GM12878 (cell line): ENCODE measurements at regions not wholly inside any gene's neighbourhood (a gene's known extent, or its start where the extent isn't known, plus 50 kb on each side); places are given as distances from the start of the nearest gene placed in this dataset.

ENCODE experiments used
- ATAC-seq: fragments of 200-7000 bp; cut with Tn5 transposase; 3 replicates; pipeline ENCODE4 v1.9.1; 2020; ENCODE audit warnings: mild to moderate bottlenecking, moderate library complexity
- BruUV-seq: library from RNA; stranded (reverse); fragments of 400-500 nt; replicated peaks from 2 replicates; lab custom pipeline; 2021; lab: Mats Ljungman, UMichigan
- CTCF ChIA-PET: fragments of 300-600 bp; sonication (Branson Sonifier 250); formaldehyde crosslinking; extraction: SDS; loops from one replicate; lab custom pipeline; 2021; ENCODE audit warnings: inconsistent platforms; lab: Yijun Ruan, JAX
- POLR2A ChIA-PET: fragments of 350-600 bp; formaldehyde crosslinking; extraction: SDS; loops from one replicate; lab custom pipeline; 2021; ENCODE audit warnings: inconsistent platforms; lab: Charles Lee
- RAD21 ChIA-PET: fragments of 300-600 bp; sonication (Branson Sonifier 250); formaldehyde crosslinking; loops from one replicate; lab custom pipeline; 2023; ENCODE audit warnings: antibody characterized with exemption; ENCODE audit not compliant: unreplicated experiment; lab: Charles Lee
- SMC1A ChIA-PET: fragments of 300-600 bp; sonication (Branson Sonifier 250); formaldehyde crosslinking; loops from one replicate; lab custom pipeline; 2023; ENCODE audit not compliant: unreplicated experiment, uncharacterized antibody; lab: Charles Lee
- DNase-seq: peaks from one replicate; pipeline ENCODE4 v3.0.0-alpha.2; 2011; ENCODE audit warnings: low read depth, low spot score
- FAIRE-seq: peaks from 3 replicates; lab custom pipeline; 2011; peaks lifted over from hg19 to GRCh38; lab: Jason Lieb, UNC
- H2AFZ ChIP-seq: 2 replicates; pipeline ENCODE4 v1.6.0; 2011; ENCODE audit warnings: low read depth, low read length, control low read depth; ENCODE audit not compliant: control insufficient read depth
- H3K27ac ChIP-seq: 2 replicates; pipeline ENCODE4 v1.5.1; 2011; ENCODE audit warnings: control low read depth; ENCODE audit not compliant: control insufficient read depth, insufficient read depth
- H3K27me3 ChIP-seq, 2 experiments: replicated peaks in 1 of 2; 2 replicates each; pipeline versions ENCODE4 v1.6.0 to v1.6.1; 2011; ENCODE audit warnings: low read length in 1 of 2; ENCODE audit not compliant: control insufficient read depth in 2 of 2, insufficient read depth in 2 of 2
- H3K36me3 ChIP-seq, 2 experiments: 2 replicates each; pipeline ENCODE4 v1.5.1; 2011; ENCODE audit warnings: low read length in 1 of 2; ENCODE audit not compliant: control insufficient read depth in 2 of 2, insufficient read depth in 2 of 2
- H3K4me1 ChIP-seq: 2 replicates; pipeline ENCODE4 v1.6.1; 2011; ENCODE audit warnings: mild to moderate bottlenecking, low read length, moderate library complexity, mixed read lengths; ENCODE audit not compliant: control insufficient read depth, insufficient read depth
- H3K4me2 ChIP-seq: 2 replicates; pipeline ENCODE4 v1.6.0; 2011; ENCODE audit warnings: control low read depth; ENCODE audit not compliant: control insufficient read depth, insufficient read depth
- H3K4me3 ChIP-seq: fragments of 200-600 bp; sonication (generic); 2 replicates; pipeline ENCODE4 v1.5.1; 2016
- H3K79me2 ChIP-seq: 2 replicates; pipeline ENCODE4 v1.6.0; 2011; ENCODE audit warnings: low read length; ENCODE audit not compliant: control insufficient read depth, insufficient read depth
- H3K9ac ChIP-seq: 2 replicates; pipeline ENCODE4 v1.8.0; 2011; ENCODE audit warnings: low read length, control low read depth, mixed read lengths; ENCODE audit not compliant: control insufficient read depth, insufficient read depth
- H3K9me3 ChIP-seq: replicated peaks from 3 replicates; pipeline ENCODE4 v1.5.1; 2011; ENCODE audit warnings: mild to moderate bottlenecking, low read length; ENCODE audit not compliant: control insufficient read depth, insufficient read depth
- H4K20me1 ChIP-seq: 2 replicates; pipeline ENCODE4 v1.6.0; 2011; ENCODE audit not compliant: control insufficient read depth, insufficient read depth
- DPF2 ChIP-seq: fragments of 450-650 bp; IDR thresholded peaks from 2 replicates; pipeline ENCODE4 v1.6.1; 2017; ENCODE audit warnings: mild to moderate bottlenecking
- HCFC1 ChIP-seq: fragments of 150-350 bp; IDR thresholded peaks from 2 replicates; pipeline ENCODE4 v1.6.1; 2014; ENCODE audit warnings: low read length
- KAT2A ChIP-seq: conservative IDR thresholded peaks from 2 replicates; pipeline ENCODE4 v1.6.1; 2011; ENCODE audit warnings: low read depth, low read length; ENCODE audit not compliant: control insufficient read depth
- MEF2A ChIP-seq: IDR thresholded peaks from 2 replicates; pipeline ENCODE4 v1.6.1; 2011; ENCODE audit warnings: low read depth, mild to moderate bottlenecking, low read length, moderate library complexity; ENCODE audit not compliant: insufficient read depth
- MTA2 ChIP-seq: fragments of 450-650 bp; IDR thresholded peaks from 2 replicates; pipeline ENCODE4 v1.6.1; 2016; ENCODE audit warnings: low read depth, mild to moderate bottlenecking, moderate library complexity
- NFXL1 ChIP-seq: fragments of 450-650 bp; IDR thresholded peaks from 2 replicates; pipeline ENCODE4 v1.6.1; 2017; ENCODE audit warnings: antibody characterized with exemption, mild to moderate bottlenecking, borderline replicate concordance
- NR2F1 ChIP-seq: fragments of 450-650 bp; conservative IDR thresholded peaks from 2 replicates; pipeline ENCODE4 v1.6.1; 2017; ENCODE audit warnings: mild to moderate bottlenecking
- POLR2A ChIP-seq: IDR thresholded peaks from 2 replicates; pipeline ENCODE4 v1.6.1; 2011; ENCODE audit warnings: low read depth, mild to moderate bottlenecking, low read length
- RUNX3 ChIP-seq: IDR thresholded peaks from 2 replicates; pipeline ENCODE4 v1.6.1; 2012; ENCODE audit warnings: low read length, inconsistent platforms
- SIN3A ChIP-seq: IDR thresholded peaks from 2 replicates; pipeline ENCODE4 v1.6.1; 2012; ENCODE audit warnings: low read depth, low read length, improper control_type of control experiment
- SMC3 ChIP-seq: IDR thresholded peaks from 2 replicates; pipeline ENCODE4 v1.6.1; 2011; ENCODE audit warnings: low read length, improper control_type of control experiment, borderline replicate concordance
- YY1 ChIP-seq: IDR thresholded peaks from 2 replicates; pipeline ENCODE4 v1.6.1; 2011; ENCODE audit warnings: low read depth, mild to moderate bottlenecking, low read length
- ZNF24 ChIP-seq: fragments of 450-650 bp; IDR thresholded peaks from 2 replicates; pipeline ENCODE4 v1.6.1; 2017; ENCODE audit warnings: antibody characterized with exemption, mild to moderate bottlenecking
- WGBS: methylation state at CpG from one replicate; pipeline ENCODE4 v1.1.6; 2016; ENCODE audit warnings: low lambda C conversion rate; ENCODE audit not compliant: insufficient replicate concordance, insufficient coverage; ENCODE audit errors: missing lambda C conversion rate; 5-methylcytosine and 5-hydroxymethylcytosine counted together
- in situ Hi-C: fragments of 300-500 bp; cut with MboI; formaldehyde crosslinking; loops from 9 replicates; pipeline ENCODE4 v1.14.3; 2018; ENCODE audit warnings: mixed read lengths
- intact Hi-C: fragments of 100-400 bp; cut with micrococcal nuclease; formaldehyde crosslinking; loops from one replicate; pipeline ENCODE4 v1.14.2; 2022; ENCODE audit not compliant: unreplicated experiment
- TF ChIP-seq, protein P1 (sequence below): IDR thresholded peaks from 2 replicates; pipeline ENCODE4 v1.6.1; 2012; ENCODE audit warnings: improper control_type of control experiment, low read depth, low read length; ENCODE audit not compliant: insufficient replicate concordance
- TF ChIP-seq, protein P2 (sequence below): IDR thresholded peaks from 2 replicates; pipeline ENCODE4 v1.6.1; 2012; ENCODE audit warnings: low read depth, low read length, improper control_type of control experiment
- TF ChIP-seq, protein P3 (sequence below): IDR thresholded peaks from 2 replicates; pipeline ENCODE4 v1.6.1; 2011; ENCODE audit warnings: low read depth, mild to moderate bottlenecking, low read length, moderate library complexity, borderline replicate concordance; ENCODE audit errors: extremely low read depth

DNA sequence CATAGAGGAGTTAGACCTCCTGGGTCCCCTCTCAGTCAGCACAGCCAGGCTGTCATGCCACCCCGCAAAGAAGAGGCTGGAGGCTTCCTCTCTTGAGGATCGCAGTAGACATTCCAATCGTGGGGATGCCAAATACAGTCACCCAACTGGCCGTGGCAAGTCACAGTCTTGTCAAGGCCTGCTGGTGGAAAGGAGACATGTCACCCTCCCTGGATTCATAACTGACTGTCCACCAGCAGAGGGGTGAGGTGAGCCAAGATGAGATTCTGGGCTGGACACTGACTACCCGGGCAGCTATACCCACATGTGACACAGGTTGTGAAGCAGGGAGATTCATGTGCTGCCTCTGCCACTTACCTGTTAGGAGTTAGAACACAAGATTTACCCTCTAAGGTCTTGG, 123.5 kb upstream of the NGF start (continued):
- TF ChIP-seq, protein P1, sequence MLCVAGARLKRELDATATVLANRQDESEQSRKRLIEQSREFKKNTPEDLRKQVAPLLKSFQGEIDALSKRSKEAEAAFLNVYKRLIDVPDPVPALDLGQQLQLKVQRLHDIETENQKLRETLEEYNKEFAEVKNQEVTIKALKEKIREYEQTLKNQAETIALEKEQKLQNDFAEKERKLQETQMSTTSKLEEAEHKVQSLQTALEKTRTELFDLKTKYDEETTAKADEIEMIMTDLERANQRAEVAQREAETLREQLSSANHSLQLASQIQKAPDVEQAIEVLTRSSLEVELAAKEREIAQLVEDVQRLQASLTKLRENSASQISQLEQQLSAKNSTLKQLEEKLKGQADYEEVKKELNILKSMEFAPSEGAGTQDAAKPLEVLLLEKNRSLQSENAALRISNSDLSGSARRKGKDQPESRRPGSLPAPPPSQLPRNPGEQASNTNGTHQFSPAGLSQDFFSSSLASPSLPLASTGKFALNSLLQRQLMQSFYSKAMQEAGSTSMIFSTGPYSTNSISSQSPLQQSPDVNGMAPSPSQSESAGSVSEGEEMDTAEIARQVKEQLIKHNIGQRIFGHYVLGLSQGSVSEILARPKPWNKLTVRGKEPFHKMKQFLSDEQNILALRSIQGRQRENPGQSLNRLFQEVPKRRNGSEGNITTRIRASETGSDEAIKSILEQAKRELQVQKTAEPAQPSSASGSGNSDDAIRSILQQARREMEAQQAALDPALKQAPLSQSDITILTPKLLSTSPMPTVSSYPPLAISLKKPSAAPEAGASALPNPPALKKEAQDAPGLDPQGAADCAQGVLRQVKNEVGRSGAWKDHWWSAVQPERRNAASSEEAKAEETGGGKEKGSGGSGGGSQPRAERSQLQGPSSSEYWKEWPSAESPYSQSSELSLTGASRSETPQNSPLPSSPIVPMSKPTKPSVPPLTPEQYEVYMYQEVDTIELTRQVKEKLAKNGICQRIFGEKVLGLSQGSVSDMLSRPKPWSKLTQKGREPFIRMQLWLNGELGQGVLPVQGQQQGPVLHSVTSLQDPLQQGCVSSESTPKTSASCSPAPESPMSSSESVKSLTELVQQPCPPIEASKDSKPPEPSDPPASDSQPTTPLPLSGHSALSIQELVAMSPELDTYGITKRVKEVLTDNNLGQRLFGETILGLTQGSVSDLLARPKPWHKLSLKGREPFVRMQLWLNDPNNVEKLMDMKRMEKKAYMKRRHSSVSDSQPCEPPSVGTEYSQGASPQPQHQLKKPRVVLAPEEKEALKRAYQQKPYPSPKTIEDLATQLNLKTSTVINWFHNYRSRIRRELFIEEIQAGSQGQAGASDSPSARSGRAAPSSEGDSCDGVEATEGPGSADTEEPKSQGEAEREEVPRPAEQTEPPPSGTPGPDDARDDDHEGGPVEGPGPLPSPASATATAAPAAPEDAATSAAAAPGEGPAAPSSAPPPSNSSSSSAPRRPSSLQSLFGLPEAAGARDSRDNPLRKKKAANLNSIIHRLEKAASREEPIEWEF, result no peak
- TF ChIP-seq MEF2A, result no peak
- TF ChIP-seq POLR2A, result no peak
- TF ChIP-seq, all 136 proteins: peak for 0

GRCh38 chr1:115459161-115459560, 121.1 kb upstream of the NGF start:
- no peak overlapping the region for H2AFZ ChIP-seq
- H3K9me3 ChIP-seq, result no peaks in the 10 kb centered on the region
- H3K4me3 ChIP-seq, result no peak overlapping the region
- no peak overlapping the region for H3K9ac ChIP-seq
- H3K36me3 ChIP-seq, result no peaks in the 10 kb centered on the region
- SMC1A ChIA-PET, result no interaction called here
- no peak for FAIRE-seq
- CTCF ChIA-PET, result no interaction called here
- RAD21 ChIA-PET, result no interaction called here
- no peaks in the 10 kb centered on the region for H3K79me2 ChIP-seq
- intact Hi-C loops (no loop called here), in situ Hi-C loops (no loop called here)
- DNase-seq, result no peak
- no peak for ATAC-seq
- 35% methylated on average over 3 of the region's 3 CpGs for WGBS
- no peak overlapping the region for H3K27ac ChIP-seq
- H3K27me3 ChIP-seq, result no peaks in the 10 kb centered on the region; a peak in 3 of 4 replicates
- no peaks in the 10 kb centered on the region for H3K4me1 ChIP-seq
- no TSS peak for BruUV-seq
- POLR2A ChIA-PET, result no interaction called here
- no peak overlapping the region for H3K4me2 ChIP-seq
- no peaks in the 10 kb centered on the region for H4K20me1 ChIP-seq
- TF ChIP-seq, protein P2, sequence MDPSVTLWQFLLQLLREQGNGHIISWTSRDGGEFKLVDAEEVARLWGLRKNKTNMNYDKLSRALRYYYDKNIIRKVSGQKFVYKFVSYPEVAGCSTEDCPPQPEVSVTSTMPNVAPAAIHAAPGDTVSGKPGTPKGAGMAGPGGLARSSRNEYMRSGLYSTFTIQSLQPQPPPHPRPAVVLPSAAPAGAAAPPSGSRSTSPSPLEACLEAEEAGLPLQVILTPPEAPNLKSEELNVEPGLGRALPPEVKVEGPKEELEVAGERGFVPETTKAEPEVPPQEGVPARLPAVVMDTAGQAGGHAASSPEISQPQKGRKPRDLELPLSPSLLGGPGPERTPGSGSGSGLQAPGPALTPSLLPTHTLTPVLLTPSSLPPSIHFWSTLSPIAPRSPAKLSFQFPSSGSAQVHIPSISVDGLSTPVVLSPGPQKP, result no peak
- TF ChIP-seq, protein P3, sequence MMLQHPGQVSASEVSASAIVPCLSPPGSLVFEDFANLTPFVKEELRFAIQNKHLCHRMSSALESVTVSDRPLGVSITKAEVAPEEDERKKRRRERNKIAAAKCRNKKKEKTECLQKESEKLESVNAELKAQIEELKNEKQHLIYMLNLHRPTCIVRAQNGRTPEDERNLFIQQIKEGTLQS, result no peak
- TF ChIP-seq SIN3A (no peak), YY1 (no peak), HCFC1 (no peak), KAT2A (no peak), NR2F1 (no peak), RUNX3 (no peak), ZNF24 (no peak), MTA2 (no peak), SMC3 (no peak), NFXL1 (no peak), DPF2 (no peak)
